Endothelial cell of umbilical vein (primary cell): ENCODE measurements at regions not wholly inside any gene's neighbourhood (a gene's known extent, or its start where the extent isn't known, plus 50 kb on each side); places are given as distances from the start of the nearest gene placed in this dataset.

ENCODE experiments used
- BruUV-seq: library from RNA; stranded (reverse); fragments of 400-500 nt; replicated peaks from 2 replicates; lab custom pipeline; 2021; lab: Mats Ljungman, UMichigan
- CTCF ChIA-PET: fragments of 300-600, 350-600 bp; sonication (Branson Sonifier 250); formaldehyde crosslinking; loops from one replicate; lab custom pipeline; 2021; ENCODE audit warnings: antibody characterized with exemption, inconsistent platforms; lab: Charles Lee
- POLR2A ChIA-PET: fragments of 300-600, 350-600 bp; sonication (Branson Sonifier 250); formaldehyde crosslinking; loops from one replicate; lab custom pipeline; 2021; ENCODE audit warnings: antibody characterized with exemption, inconsistent platforms; lab: Charles Lee
- DNase-seq: peaks from one replicate; pipeline ENCODE4 v3.0.0-alpha.2; 2011; ENCODE audit warnings: low read depth, low spot score
- FAIRE-seq: peaks from 2 replicates; lab custom pipeline; 2011; peaks lifted over from hg19 to GRCh38; lab: Jason Lieb, UNC
- H2AFZ ChIP-seq: 2 replicates; pipeline ENCODE4 v1.6.0; 2012; ENCODE audit warnings: low read depth, low read length, control low read depth, inconsistent platforms
- H3K27ac ChIP-seq: 2 replicates; pipeline ENCODE4 v1.5.1; 2011; ENCODE audit warnings: low read depth, mild to moderate bottlenecking, control low read depth, low read length, moderate library complexity; ENCODE audit not compliant: insufficient read depth
- H3K27me3 ChIP-seq, 2 experiments: 2 replicates each; pipeline versions ENCODE4 v1.6.0 to v1.6.1; 2011; ENCODE audit warnings: low read length in 2 of 2, mixed read lengths in 1 of 2; ENCODE audit not compliant: control insufficient read depth in 2 of 2, insufficient read depth in 2 of 2
- H3K36me3 ChIP-seq, 2 experiments: 2 replicates in 1 of 2; 3 replicates in 1 of 2; pipeline ENCODE4 v1.5.1; 2011; ENCODE audit warnings: low read length in 2 of 2, mild to moderate bottlenecking in 1 of 2, moderate library complexity in 1 of 2; ENCODE audit not compliant: control insufficient read depth in 2 of 2, insufficient read depth in 2 of 2; ENCODE audit errors: extremely low read depth in 1 of 2
- H3K4me1 ChIP-seq: 3 replicates; pipeline ENCODE4 v1.5.1; 2011; ENCODE audit warnings: mild to moderate bottlenecking, low read length; ENCODE audit not compliant: control insufficient read depth, insufficient read depth; ENCODE audit errors: extremely low read depth
- H3K4me2 ChIP-seq: 2 replicates; pipeline ENCODE4 v1.6.1; 2011; ENCODE audit warnings: low read length, control low read depth, mixed read lengths; ENCODE audit not compliant: insufficient read depth
- H3K4me3 ChIP-seq, 3 experiments: fragments of 200-600 bp in 1 of 3; sonication (generic), shearing (Covaris generic) in 1 of 3; replicated peaks in 1 of 3; 2 replicates each; pipeline ENCODE4 v1.5.1; 2011 to 2016; ENCODE audit warnings: control low read depth in 3 of 3, low read length in 3 of 3, mild to moderate bottlenecking in 2 of 3, inconsistent platforms in 1 of 3, low read depth in 1 of 3, moderate library complexity in 1 of 3; ENCODE audit not compliant: insufficient read depth in 1 of 3
- H3K79me2 ChIP-seq: 2 replicates; pipeline ENCODE4 v1.6.0; 2012; ENCODE audit warnings: low read length, inconsistent platforms; ENCODE audit not compliant: control insufficient read depth, insufficient read depth
- H3K9ac ChIP-seq: replicated peaks from 2 replicates; pipeline ENCODE3; 2011; ENCODE audit warnings: low read length, control low read depth; ENCODE audit not compliant: insufficient read depth; ENCODE audit errors: extremely low read depth
- H3K9me1 ChIP-seq: replicated peaks from 3 replicates; pipeline ENCODE4 v1.6.0; 2011; ENCODE audit warnings: mild to moderate bottlenecking, low read length; ENCODE audit not compliant: control insufficient read depth, insufficient read depth; ENCODE audit errors: extremely low read depth
- H3K9me3 ChIP-seq: replicated peaks from 2 replicates; pipeline ENCODE4 v1.5.1; 2012; ENCODE audit warnings: low read length, inconsistent platforms; ENCODE audit not compliant: control insufficient read depth, insufficient read depth
- H4K20me1 ChIP-seq: replicated peaks from 2 replicates; pipeline ENCODE3; 2011; ENCODE audit warnings: mild to moderate bottlenecking, low read length; ENCODE audit not compliant: control insufficient read depth, insufficient read depth; ENCODE audit errors: extremely low read depth
- CTCF ChIP-seq, 2 donors: IDR thresholded peaks; 1 replicate in 1 of 2; 2 replicates in 1 of 2; pipeline ENCODE4 v1.5.1; 2011; ENCODE audit warnings: low read length in 2 of 2, mild to moderate bottlenecking in 2 of 2, moderate library complexity in 2 of 2, control low read depth in 1 of 2, inconsistent platforms in 1 of 2, low read depth in 1 of 2; ENCODE audit not compliant: insufficient read depth in 1 of 2; ENCODE audit errors: extremely low read depth in 1 of 2
- EZH2 ChIP-seq: IDR thresholded peaks from 2 replicates; pipeline ENCODE4 v1.6.1; 2012; ENCODE audit warnings: borderline replicate concordance, low read depth, mild to moderate bottlenecking, moderate library complexity, low read length, inconsistent platforms; ENCODE audit not compliant: severe bottlenecking
- FOS ChIP-seq: IDR thresholded peaks from 2 replicates; pipeline ENCODE4 v1.6.1; 2011; ENCODE audit warnings: mild to moderate bottlenecking, low read length, moderate library complexity, borderline replicate concordance; ENCODE audit not compliant: insufficient read depth
- JUN ChIP-seq: IDR thresholded peaks from 2 replicates; pipeline ENCODE4 v1.6.1; 2011; ENCODE audit warnings: borderline replicate concordance, low read depth; ENCODE audit not compliant: insufficient read length, insufficient read depth
- MYC ChIP-seq: IDR thresholded peaks from one replicate; pipeline ENCODE4 v1.6.1; 2011; ENCODE audit warnings: mild to moderate bottlenecking, low read depth, low read length
- POLR2A ChIP-seq: IDR thresholded peaks from 2 replicates; pipeline ENCODE4 v1.6.1; 2012; ENCODE audit warnings: low read depth, mild to moderate bottlenecking, control low read depth, low read length
- POLR2AphosphoS5 ChIP-seq: IDR thresholded peaks from 2 replicates; pipeline ENCODE4 v1.6.1; 2012; ENCODE audit warnings: low read depth, mild to moderate bottlenecking, control low read depth, low read length, moderate library complexity; ENCODE audit not compliant: insufficient read depth
- dilution Hi-C: fragments of 300-500 bp; cut with MboI; formaldehyde crosslinking; loops from one replicate; pipeline ENCODE4 v1.15.0; 2019; ENCODE audit warnings: low sequenced_read_pairs; ENCODE audit not compliant: extremely low pct_ligation_motif_present
- intact Hi-C: fragments of 100-400 bp; cut with micrococcal nuclease; formaldehyde crosslinking; loops from one replicate; pipeline ENCODE4 v1.10.0; 2022
- TF ChIP-seq, protein P1 (sequence below): IDR thresholded peaks from 2 replicates; pipeline ENCODE4 v1.6.1; 2011; ENCODE audit not compliant: insufficient read depth, insufficient read length

DNA sequence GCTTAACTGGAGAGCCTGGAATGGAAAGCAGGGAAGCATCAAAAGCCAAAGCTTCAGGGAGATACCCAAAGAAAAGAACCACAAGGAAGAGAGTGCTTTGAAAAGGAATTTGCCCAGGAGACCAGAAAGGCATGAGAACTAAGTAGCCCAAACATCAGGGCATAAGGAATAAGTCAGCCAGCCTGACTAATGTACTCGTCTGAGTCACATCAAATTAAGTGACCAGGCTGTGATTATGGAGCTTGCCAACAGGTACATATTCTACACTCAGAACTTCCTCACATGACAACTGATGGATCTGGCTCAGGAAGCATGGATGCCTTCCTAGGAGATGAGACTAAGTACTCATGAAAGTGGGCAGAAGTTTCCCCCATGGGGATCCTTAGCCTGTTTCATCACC is 366.7 kb downstream of the BUD13 start:
- dilution Hi-C loops = no loop called here

More for the DNA sequence above, 366.7 kb downstream of the BUD13 start:
- Histone ChIP-seq H3K9ac (no peak overlapping the region), H3K4me2 (no peak overlapping the region), H3K4me1 (no peaks in the 10 kb centered on the region), H3K36me3 (no peaks in the 10 kb centered on the region), H3K4me3 (no peak overlapping the region), H3K27me3 (no peaks in the 10 kb centered on the region), H3K9me3 (no peaks in the 10 kb centered on the region), H2AFZ (no peak overlapping the region), H3K27ac (no peak overlapping the region), H3K79me2 (no peaks in the 10 kb centered on the region), H3K9me1 (no peaks in the 10 kb centered on the region), H4K20me1 (no peaks in the 10 kb centered on the region)
- intact Hi-C loops = no loop called here
- TF ChIP-seq POLR2AphosphoS5 (no peak), EZH2 (no peak), POLR2A (no peak), MYC (no peak), JUN (no peak), CTCF (IDR thresholded peaks at IDR 0.05; ENCODE audit: extremely low read depth in 1 of 2, insufficient read depth in 1 of 2, low read depth in 1 of 2, low read length in 2 of 2) (no peak), FOS (no peak)
- TF ChIP-seq, protein P1, sequence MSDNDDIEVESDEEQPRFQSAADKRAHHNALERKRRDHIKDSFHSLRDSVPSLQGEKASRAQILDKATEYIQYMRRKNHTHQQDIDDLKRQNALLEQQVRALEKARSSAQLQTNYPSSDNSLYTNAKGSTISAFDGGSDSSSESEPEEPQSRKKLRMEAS = no peak
- DNase-seq (no peak), FAIRE-seq (no peak)
- ChIA-PET POLR2A (no interaction called here), CTCF (no interaction called here)
- no TSS peak for BruUV-seq
